ENCODE measurements at regions not wholly inside any gene's neighbourhood (a gene's known extent, or its start where the extent isn't known, plus 50 kb on each side); places are given as distances from the start of the nearest gene placed in this dataset.

DNA sequence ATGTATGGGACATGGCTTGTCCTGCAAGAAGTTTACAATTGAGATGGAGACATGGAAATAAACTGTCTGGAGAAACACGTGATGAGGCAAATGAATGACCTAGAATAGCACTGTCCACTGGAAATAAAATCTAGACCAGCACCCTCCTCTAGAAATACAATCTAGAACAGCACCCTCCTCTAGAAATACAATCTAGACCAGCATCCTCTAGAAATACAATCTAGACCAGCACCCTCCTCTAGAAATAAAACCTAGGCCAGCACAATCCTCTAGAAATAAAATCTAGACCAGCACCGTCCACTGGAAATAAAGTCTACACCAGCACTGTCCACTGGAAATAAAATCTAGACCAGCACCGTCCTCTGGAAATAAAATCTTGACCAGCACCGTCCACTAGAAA, 69.2 kb upstream of the RFLNA start:
- DNase-seq: no peak

DNA sequence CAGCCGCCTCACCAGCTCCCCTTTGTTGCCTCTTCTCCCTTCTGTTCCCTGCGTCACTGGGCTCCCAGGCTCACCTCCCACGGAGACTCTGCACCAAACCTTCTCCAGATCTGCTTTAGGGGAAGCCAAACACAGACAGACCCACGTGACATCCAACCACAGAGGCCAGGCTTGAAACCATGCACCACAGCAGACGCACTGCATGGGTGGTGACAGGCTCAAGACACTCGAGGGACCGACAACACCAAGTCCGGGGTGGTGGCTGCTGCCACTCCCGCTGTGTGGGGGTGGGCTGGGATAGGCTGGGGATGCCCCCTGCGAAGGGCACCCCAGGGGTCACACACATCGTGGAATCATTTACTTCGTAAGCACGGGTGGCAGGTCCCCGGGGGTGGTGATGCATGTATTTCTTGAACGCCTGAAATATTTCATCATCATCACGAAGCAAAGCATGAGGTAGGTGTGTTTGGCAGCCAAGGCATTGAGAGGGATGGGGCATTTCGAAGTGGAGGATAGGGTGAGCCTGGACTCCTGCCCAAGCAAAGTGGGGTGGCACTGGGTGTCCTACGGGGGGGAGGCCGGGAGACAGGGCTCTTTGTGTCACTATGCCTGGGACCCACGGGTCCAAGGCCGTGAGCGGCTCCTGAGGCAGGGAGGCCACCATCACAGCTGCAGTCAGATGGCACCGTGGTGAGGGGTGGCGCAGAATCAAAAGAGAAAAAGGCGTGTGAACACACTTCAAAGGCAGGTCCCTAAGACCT, 66.8 kb upstream of the RFLNA start:
- no peak for DNase-seq

DNA sequence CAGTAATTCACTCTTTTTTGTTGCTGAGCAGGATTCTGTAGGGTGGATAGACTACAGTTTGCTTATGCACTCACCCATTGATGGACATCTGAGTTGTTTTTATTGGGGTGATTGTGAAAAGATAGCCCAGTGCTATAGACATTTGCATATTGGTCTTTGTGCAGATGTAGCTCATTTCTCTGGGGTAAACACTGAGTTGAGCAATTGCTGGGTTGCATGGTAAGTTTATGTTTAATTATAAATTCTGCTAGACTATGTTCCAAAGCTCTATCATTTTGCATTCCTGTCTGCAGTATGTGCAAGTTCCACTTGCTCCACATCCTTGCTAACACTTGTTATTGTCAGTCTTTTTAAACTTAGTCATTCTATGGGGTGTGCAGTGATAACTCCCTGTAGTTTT, 65.4 kb upstream of the RFLNA start:
- DNase-seq: no peak

DNA sequence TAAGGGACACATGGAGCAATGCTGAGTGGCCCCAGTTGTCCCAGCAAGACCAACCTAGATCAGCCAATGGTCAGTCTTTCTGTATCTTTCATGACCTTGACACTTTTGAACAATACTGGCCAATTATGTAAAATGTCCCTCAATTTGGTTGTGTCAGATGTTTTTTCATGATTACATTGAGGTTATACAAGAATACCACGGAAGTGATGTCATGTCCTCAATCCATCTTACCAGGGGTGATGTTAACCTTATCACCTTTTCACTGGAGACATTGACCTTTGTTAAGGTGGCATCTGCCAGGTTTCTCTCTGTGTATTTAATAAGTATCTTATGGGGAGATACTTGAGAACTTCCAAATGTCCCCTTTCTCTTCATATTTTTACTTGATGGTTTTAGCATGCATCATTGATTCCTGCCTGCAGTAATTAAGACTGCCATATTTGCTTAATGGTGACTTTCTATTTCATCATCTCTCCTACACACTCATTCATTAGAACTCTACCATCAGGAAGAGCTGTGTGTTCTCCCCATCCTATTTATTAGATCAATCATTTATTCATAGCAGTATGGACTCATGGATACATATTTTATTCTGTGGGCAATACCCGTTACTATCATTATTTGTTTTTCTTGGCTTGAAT, 64.7 kb upstream of the RFLNA start:
- DNase-seq: no peak

DNA sequence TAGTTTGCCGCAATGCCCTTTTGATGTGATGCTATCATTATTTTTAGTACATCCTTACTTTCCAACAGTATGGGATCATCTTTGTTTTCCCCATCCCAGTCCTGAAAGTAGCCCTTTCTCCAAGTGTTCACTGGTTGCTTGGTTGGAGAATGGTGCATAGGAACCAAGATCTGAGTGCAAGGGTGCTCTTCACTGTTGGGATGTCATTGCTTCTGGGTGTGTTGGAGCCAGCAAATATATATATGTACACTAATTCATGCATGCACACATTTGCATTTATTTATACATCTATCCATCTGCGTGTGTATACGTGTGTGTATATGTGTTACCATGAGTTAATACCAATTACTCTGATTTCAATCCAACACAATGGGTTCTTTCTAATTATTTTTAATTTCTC, 64.1 kb upstream of the RFLNA start:
- no peak for DNase-seq

DNA sequence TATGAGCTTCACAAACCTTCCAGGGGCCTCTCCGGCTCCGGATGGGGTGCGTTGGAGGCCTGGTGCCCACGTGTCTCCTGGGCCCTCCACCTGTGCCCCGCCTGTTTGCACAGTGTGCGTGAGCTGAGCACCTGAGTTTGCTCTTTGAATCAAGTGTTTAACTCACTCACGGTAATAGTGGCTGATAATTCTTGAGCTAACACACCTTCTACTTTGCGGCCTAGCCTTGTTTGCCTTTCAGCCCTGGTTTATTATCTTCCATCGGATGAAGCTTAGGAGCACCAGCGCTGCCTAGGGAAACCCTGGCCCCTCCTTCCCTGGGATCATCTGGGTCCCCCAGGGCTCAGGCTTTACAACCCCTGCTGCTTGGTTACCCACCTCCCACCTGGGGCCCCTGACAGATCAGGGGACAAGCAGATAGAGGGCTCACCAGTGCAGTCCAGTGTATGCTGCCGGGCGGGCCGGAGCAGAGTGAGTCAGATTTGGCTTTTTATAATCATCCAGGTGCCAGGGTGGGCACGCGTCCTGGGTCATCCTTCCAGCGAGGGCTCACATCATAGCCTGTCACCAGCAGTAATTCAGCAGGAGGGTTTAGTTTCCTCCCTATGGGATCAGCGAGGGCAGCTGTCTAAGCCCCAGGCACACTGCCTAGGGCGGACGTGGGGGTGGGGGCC, 62.8 kb upstream of the RFLNA start:
- DNase-seq: no peak

DNA sequence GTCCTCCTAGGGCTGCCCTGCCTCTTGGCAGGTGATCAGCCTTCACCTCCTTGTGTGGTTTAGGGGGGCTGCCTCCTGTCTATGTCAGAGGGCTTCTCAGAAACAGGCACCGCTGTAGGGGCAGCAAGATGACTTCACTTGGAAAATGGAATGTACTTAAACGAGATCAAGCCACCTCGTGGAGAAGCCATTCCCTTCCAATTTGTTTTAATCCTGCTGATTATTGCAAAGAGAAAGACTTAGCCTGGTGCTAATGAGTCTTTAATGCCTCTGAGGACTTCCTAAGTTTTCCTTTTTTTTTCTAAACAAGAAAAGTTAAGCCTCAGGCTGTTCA, 62.3 kb upstream of the RFLNA start:
- DNase-seq: no peak

DNA sequence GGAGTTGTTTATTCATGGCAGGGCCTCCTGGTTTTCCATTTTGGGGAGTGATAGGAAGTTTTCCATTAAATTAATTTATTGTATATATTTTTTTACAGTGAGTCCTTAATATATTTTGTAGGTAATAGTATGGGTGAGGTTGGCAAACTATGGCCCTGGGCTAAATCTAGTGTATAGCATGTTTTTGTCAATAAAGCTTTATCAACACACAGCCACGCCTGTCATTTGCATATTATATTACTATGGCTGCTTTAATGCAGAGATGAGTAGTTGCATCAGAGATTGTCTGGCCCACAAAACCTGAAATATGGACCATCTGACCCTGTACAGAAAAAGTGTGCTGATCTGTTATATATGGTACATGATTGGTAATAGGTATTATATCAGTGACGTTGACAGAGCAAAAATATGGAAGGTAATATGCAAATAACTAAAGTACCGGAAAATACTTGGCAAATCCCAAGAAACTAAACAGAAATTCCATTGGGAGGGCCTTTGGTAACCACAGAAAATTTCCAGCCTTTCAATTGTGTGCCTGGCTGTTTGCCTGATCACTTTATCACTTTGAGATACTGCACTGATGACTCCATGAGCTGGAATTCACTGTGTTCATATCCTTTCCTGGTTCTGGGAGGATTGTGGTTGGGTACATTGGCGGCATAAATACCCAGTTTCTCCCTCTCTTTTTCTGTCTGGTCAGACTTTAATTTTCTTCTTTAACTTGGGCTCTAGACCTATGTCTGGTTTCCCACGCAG, 61.7 kb upstream of the RFLNA start:
- DNase-seq: peak; percentile 98

DNA sequence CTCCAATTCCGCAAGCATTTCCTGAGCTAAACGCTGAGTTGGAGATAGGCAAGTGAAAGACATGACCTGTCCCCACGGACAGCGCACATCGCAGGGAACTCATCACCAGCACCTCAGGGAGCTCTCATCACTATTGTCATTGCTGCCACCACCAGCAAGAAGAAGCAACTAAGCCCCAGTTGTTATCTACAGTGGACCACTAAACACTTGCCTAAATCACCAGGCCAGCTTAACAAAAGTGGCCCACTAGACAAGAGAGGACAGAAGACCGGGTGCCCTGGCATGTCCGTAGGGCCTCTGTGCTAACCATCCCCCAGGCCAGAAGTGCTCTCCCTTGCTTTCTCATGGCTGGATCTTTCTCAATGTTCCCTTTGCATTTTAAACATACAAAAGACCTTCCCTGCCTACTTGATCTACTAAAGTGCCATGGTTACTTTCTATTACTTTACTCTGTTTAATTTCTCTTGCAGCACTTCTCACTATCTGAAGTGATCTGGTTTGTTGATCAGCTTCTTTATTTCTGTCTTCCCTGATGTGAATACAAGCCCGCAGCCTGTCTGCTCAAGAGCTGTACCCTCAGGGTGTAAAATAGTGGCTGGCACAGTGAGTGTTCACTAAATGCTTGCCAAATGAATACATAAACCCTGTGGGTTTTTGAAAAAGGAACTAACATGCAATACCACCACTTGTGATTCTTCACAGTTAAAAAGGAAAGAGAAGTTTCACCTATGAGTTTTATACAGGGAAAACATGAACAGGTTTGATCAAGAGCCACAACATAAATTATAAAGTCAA, 60.9 kb upstream of the RFLNA start:
- no peak for DNase-seq

DNA sequence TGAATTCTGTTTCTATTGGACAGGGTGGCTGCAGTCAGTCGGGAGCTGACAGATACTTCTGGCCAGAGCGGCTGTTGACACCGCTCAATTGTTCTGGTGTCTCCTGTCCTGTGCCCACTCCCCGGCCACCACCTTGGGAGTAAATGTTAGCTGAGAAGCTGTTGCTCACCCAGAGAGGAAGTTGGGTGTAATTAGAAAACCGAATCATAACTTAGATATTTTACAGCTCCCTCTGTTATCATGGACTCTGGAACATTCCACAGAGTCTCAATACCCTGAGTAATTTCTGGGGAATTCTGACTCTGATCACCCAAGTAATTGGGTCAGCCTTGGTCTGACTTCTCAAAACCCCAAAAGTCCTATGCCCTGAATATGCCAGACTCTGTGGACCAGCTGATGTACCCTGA, 58.3 kb upstream of the RFLNA start:
- peak; percentile 94 for DNase-seq

DNA sequence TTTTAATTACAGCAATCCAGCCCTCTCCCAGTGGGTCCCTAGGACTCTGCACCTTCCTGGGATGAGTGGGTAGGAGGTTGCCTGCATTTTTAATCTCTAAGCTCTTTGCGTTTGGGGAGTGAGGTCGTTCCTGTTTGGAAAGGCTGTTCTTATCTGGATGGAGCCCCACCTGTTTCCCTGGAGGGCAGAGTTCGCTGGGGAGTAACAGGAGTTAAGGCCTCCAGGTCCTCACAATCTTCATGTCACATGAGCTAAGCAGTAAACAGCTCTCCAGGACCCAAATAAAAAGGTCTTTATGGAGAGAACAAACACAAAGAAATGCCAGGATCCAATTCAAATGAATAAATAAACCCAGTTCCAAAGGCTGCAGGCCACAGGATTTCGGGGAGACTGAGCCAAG, 56.0 kb upstream of the RFLNA start:
- DNase-seq: no peak

DNA sequence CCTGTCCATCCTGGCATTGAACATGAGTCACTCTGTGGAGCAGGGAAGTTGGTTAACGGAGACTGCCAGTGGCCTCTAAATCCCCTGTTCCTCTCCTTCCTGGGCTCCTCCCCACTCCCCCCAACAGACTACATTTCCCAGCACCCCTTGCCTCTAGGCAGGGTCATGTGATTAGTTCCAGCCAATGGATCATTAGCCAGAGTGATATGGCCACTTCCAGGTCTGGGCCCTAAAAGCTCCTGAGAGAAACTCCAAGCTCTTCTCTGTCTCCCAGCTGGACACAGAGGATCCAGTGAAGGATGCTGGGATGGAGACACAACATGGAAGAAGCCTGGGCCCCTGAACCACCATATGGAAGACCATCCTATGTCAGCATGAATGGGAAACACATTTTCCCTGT, 54.4 kb upstream of the RFLNA start:
- DNase-seq: no peak

DNA sequence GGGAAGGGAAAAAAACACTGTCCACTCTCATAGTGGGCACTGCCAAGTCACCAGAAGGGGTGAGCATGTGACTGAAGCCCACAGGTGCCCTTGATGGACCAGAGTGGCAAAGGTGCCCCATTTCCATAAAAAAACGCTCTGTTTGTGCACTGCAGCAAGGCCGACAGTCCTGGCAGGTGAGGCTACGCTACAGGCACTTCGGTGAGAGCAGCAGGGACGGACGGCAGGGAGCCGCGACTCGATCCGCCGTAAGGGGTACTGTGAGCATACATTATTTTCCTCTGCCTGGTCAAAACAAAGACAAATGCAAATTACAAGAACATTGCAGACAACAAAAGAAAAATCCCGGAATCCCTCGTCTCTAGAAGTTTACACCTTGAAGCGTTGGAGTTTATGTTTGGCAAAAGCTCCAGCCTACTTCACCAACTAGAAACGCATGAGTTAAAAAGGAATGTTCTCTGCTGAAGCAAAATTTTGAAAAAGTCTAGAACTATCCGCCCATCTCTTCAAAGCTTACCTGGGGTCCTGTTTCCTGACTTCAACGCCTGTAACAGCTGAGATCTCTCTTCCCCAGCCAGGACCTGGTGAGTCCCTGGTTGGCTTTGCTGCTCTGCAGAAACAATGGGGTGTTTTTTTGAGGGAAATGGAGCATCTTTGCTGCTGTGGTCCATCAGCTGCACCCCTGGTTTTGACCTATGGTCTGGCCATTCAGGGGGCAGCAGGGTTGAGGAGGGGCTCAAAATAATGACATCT, 52.9 kb upstream of the RFLNA start:
- no peak for DNase-seq

DNA sequence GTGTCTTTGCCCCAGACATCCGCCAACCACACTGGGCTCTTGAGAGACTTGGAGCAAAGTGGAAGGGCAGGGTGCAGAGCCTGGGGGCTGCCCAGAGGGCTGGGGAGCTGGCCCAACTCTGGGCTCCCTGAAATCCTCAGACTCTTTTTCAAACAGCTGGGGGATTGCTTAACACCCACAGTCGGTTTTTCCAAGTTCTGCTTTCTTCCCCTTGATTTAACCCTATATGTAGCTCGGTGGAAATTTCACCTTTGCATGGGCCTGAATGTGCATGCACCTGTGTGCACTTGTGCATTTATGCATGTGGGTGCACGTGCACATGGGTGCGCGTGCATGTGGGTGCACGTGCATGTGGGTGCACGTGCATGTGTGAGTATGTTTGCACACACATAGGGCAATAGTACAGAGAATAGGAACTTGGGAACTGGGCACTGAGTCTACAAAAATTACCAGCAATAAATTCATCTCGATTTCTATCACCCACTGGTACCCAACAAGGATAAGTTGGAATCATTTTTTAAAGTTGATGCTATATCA, 52.3 kb upstream of the RFLNA start:
- no peak for DNase-seq

DNA sequence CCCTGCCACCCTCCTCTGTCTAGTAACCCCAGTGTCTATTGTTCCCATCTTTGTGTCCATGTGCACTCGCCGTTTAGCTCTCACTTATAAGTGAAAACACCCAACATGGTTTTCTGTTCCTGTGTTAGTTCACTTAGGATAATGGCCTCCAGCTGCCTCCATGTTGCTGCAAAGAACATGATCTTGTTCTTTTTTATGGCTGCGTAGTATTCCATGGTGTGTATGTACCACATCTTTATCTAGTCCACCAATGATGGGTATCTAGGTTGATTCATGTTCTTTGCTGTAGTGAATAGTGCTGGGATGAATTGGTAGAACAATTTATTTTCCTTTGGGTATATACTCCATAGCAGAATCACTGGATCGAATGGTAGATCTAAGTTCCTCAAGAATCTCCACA, 51.0 kb upstream of the RFLNA start:
- no peak for DNase-seq

All from fibroblast of skin of right quadriceps (primary cell).